ENCODE measurements at regions not wholly inside any gene's neighbourhood (a gene's known extent, or its start where the extent isn't known, plus 50 kb on each side); places are given as distances from the start of the nearest gene placed in this dataset.

DNA sequence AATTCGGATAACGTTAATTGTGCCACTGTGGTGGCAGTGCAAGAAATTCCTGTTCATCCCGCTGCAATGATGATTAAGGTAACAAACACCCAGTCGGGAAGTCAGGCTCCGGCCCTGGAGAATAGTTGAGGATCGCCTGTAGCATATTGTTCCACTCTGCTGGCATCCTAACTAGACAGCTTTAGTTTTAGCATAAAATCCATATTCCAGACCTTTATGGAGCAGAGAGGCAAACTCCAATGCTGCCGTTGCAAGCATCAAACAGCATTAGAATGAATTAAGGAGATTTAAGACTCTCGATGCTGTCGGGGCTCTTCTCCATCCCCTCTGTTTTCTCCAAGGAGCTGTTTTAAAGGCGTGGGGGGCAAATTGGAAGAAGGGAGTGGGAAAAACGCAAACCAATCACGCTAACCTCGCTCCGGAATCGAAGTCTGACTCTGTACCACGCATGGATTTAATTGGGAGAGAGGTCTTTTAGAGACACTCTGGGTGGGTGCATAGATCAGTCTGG lies 660.4 kb downstream of the VRK1 start:
- no peak for DNase-seq

DNA sequence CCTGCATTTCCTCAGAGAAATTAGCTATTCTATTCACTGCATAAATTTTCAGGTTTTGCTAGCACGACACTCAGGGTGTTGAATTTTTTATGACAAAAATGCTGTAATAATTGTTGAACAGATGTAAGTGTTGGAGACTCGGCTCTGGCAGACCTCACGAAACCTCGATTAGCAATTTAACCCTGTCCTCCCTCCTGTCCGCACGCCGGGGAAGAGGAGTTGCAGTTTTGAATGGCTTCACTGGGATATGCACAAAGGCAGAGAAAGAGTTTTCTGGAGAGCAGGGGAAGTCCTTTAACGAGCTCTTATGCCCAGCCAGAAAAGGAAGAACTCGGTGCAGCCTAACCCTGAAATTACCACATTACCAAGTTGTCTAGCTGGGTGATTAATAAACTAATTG lies 661.1 kb downstream of the VRK1 start:
- no peak for DNase-seq

DNA sequence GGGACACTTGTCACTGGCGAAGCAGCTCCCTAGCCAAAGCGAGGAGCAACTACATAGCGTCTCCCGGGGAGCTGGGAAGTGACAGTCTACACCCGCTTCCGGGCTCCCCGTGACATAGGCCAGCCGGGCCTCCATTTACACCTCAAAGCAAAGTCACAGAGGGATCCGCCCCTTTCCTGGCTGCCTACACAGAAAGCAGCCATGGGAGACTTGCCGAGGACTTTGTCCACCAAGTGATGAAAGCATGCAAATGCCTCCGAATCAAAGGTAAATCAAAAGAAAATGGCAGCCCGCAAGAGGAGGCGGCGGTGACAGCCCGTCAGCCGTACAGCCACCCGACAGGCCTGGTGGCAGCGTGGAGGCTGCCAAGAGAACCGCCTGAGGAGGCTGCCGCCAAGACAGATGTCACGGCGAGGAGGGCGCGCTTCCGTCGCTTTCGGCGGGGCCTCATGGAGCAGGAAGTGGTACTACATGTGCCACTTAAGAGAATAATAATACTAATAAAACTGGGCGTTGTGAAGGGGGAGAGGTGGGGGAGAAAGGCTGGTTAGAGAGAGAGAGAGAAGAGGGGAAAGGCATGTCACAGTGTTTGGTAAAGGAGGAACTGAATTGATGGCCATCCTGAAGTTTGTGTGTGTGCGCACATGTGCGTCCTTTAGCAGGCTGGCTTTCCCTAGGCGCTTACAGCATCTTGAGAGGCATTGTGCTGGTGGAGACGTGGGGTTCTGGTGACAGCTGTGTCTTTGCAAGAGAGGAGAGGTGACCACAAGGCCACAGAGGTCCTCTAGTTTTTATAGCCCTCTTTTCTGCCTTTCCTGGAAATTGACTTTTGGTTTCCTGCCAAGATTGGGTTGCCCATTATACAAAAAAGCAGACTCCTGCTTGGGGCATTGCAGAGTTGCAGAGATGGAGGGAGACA lies 661.7 kb downstream of the VRK1 start:
- DNase-seq, result peak; percentile 82

DNA sequence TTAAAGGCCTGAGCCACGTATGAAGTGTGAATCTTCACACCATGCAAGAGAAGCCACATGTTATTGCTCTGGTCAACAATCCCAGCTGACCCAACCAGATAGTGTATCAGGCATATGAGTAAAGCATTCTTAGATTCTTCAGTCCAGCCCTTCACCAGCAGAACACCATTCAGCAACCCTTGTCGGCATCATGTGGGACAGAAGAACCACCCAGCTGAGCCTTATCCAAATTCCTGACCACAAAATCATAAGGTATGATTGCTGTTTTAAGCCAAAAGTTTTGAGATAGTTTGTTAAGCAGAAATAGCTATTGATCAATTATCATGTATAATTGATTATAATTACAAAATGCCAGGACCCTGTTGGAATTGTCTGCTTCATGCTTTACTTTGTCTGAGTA lies 664.9 kb downstream of the VRK1 start:
- DNase-seq, result no peak

DNA sequence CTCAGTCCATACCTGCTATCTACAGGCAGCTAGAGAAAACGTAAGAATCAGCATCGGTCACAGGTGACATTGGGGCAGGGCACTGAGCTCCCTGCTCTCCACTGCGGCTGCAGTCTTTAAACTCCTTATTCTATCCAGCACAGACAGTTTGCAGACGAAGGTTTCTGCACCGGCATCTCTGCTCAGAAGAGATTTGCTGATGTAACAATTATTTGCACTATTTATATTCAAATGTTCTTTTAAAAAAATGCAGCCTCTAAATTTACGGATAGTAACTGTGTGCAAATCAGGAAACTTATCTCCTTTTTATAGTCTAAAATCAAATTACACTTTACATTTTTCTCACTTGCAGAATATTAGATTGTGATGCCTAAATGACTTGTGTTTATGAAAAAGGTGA lies 671.0 kb downstream of the VRK1 start:
- no peak for DNase-seq

DNA sequence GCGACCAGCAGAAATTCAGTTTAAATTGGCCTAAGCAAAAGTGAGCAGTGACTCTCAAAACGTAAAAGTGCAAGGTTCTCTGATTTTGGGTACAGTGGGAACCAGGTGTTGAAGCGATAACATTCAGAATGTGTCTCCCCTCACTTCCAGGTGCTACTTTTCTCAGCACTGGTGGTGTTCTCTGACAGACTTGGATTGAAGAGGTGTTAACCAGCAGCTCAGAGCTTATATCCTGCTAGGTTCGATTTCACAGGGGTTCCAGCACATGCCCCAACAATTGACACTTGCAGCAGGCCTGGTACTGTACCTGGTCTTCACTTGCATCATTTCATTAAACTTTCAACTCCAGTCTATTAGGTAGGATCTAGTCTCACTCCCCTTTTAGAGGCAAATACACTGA lies 680.2 kb downstream of the VRK1 start:
- DNase-seq, result no peak

DNA sequence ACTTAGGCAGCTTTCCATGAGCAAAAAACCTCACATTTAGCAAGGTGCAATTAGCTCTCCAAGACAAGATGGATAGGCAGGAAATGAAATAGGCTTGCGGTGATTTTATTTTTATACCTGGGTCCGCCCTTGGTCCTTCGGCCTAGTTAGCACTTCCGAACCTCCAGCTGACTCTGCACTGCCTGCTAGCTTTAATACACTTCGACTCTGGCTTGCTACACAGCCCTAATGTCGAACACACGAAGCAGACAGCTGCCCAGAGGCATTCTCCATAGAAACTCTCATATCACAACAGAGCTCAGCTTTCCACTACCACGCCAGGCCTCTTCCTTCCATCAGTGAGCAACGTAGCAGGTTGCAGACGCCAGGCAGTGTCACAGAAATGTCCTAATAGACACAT lies 688.0 kb downstream of the VRK1 start:
- no peak for DNase-seq

DNA sequence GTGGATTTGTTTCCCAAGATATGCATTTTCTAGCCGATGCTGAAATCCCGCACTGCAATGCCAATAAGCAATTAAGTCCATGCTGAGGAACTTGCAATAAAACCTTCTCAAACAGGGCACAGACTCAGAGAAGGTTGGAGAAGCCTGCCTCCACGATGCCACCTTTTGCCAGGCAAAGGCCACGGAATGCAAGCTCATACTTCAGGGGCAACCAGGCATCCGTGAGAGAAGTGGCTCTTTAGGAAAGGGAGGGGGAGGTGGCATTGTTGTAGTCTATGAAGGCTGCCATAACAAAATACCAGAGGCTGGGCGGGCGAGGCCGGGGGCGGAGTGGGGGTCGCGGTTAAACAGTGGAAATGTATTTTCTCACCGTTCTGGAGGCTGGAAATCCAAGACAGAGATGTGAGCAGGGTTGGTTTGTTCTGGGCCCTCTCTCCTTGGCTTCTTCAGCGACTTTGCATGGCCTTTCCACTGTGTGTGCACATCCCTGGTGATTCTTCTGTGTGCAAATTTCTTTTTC lies 689.5 kb downstream of the VRK1 start:
- no peak for DNase-seq

DNA sequence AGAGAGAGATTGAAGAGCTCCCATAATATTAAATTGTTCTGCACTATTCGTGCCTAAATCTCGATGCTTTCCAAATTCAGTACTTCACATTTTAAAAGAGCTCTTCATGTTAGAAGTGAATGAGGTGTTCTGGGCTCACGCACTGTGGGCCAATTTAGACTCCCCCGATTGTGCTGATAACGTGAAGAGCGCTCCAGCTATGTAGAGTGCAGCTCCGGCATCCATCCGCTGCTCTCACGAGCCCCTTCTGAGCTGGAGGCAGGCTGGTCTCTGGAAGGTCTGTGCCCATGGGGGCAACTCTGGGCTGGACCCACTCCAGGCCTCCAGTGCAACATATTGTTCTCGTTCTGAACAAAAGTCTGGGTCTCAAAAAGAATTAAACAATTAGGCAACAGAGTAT lies 692.6 kb downstream of the VRK1 start:
- no peak for DNase-seq

DNA sequence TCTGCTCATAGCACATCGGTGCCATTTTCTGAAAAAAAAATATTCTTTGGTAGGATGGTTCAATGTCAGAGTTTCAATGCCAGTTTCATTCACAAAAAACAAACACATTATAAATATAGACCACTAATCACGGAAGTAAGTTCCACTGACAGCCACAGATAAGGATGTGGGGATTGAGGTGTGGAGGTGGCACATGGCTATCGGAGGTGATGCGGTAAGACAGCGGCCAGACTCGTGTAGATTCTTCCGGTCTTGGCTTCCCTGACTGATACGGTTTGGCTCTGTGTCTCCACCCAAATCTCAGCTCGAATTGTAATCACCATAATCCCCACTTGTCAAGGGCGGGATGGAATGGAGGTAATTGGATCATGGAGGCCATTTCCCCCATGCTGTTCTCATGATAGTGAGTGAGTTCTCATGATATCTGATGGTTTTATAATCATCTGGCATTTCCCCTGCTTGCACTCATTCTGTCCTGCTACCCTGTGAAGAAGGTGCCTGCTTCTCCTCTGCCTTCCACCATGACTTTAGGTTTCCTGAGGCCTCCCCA lies 693.4 kb downstream of the VRK1 start:
- DNase-seq, result no peak

DNA sequence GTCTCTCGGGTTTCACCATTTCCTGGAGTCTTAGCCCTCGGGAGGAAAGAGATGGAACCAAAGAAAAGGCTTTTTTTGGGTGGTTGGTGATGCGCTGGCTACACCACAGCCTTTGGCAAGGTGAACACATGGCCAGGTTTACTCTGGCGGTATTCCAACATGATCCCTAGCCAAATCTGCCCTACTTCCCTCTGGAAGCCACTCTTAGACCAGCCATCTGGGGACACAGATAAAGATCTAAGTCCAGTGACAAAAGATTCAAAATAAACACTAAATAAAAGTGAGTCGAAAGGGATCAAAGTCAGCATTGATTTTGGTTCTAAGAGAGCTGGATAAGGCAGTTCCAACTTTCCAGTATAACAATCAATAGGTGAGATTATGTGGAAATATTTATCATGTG lies 694.5 kb downstream of the VRK1 start:
- DNase-seq, result no peak

DNA sequence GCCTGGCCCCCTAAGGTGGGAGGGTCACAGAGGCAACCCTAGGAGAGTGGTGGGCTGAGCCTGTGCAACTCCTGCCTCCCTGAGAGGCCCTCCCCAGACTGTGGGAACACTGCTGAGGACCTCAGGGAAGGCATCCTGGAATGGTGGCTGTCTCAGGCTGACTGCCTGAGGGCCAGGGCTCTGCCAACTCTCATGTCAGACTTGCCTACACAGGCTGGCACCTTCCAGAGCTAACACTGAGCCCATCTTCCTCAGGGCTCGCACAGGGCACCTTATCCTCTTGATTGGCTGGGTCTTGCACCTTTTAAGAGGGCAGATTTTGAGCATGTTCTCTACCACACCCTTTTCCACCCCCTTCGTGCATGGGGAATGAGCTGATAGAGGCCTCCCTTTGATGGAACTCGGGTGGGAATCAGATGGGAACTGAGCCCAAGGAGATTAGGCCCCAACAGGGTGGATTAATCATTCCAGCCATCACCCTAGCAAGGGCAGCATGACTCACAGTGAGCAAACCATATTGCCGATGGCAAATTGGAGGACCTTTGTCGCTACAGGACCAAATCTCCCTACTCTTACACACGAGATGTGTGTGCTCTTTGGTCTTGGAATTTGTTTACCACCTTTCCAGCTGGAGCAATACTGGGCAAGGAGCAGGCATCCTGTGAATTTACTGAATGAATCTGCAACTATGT lies 702.8 kb downstream of the VRK1 start:
- no peak for DNase-seq

DNA sequence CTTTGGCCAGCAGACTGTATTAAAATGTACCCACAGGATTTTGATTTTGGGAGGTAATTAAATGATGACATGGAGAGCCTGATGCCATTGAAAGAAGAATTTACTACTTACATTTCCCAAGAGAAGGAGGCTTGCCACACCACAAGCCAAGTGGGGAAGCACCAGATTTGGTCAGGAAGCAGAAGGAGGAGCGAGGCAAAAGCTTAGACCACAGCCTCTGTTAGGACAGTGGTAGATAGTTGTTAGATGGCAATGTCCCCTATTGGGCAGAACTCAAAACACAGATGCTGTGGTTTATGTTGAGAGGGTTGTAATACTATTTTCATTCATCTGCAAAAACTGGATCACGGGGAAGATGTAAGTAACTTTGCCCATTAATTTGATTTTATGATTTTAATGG lies 709.4 kb downstream of the VRK1 start:
- no peak for DNase-seq

DNA sequence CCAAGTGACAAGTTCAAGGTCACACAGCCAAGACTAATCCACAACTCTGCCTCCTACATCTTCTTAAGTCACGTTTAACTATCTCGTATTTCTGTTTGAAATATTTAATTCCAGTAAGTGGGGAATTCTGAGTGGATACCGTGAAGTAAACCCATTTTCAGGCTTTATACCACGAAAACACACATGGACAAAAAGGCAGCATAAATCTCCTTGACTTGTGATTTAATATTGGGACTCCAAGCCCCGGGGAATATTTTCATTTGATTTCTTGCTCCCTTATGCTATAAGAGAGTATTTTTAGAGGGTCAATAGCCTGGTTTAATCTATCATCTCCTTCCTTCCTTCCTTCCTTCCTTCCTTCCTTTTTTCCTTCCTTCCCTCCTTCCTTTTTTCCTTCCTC lies 716.7 kb downstream of the VRK1 start:
- DNase-seq, result no peak

DNA sequence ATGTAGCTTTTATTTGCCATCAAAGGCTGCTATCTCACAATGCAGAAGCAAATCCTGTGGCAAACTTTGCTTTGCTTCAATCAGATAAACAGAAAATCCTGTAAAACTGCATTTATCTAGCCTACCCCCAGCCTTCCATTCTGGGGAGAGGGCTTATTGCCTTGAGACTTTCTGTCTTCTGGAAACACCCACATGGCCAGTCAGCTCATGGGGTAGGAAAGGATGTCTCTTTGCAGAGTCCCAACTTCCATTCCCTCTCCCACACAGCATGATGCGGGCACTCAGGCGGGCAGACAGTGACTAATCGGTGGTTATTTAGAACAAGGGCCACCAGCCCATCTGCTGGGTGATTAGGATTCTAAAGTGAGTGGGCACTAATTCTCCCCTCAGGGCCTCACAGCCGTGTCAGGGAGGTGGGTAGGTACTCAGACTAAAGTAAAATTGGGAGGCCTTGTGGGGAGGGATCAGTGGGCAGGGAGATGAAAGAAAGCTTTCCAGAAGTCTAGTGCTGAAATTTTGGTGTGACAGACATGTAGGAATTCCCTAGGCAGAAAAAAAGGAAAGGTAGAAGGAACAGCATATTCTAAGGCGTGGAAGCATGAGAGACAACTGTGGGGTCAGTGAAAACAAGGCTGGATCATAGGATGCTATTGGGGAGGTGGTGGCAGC lies 720.5 kb downstream of the VRK1 start:
- DNase-seq, result no peak

DNA sequence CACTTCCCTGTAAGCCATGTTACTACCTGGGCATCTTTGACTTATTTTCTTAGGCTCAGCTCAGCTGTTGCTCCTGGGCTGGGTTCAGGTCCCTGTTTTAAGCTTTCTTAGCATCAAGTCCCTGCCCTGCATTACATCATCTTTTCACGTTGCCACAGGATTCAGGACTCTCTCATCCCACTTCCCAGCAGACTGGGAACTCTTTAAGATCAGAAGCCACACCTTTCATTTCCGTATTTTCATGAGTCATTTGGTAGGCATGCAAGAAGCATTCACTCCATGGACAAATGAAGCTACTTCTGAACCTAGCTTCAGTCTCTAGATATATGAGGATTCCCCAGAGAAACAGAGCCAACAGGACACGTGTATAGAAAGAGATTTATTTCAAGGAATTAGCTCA lies 726.8 kb downstream of the VRK1 start:
- no peak for DNase-seq

DNA sequence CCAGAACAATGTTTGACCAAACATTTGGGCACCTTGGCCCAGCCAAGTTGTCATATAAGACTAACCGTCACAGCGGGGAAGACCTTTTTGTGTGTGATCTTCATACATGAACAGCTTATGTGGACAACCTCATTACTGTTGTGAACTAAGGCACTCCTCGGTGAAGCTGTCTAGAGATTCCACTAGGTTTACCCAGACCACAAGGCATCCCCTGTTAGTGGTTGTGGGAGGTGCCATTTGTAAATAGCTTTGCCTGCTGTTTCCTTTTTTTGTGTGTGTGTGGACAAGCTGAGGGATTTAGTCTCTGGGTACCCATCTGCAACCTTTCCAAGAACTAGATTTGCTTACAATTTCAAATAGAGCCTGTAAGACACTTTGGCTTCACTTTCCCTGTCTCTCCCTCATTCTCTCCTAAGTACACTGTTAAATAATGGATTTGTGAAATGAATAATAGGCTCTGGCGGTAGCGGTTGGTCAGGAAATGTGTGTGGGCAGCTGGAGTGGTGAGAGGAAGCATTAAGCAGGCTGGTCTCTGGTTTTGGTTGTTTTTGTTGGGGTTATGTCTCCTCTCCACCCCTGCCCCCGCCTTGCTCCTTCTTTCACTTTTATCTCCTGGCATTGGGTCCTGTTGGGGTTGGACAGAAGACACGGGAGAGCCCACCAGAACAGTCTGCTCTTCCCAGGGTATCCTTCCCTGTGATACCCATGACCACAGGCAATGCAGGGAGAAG lies 727.6 kb downstream of the VRK1 start:
- no peak for DNase-seq

DNA sequence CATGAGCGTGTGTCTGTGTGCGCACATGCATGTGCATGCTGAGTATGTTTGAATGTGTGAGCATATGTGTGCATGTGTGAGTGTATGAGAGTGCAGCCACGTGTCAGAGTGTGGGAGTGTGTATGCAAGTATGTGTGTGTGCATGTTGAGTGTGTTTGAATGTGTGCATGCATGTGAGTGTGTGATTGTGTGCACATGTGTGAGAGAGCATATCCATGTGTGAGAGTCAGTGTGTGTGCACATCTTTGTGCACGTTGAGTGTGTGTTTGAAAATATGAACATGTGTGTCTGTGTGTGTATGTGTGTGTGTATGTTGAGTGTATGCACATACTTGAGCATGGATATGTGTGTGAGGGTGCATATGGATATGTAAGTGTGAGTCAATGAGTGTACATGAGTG lies 730.8 kb downstream of the VRK1 start:
- DNase-seq, result no peak

DNA sequence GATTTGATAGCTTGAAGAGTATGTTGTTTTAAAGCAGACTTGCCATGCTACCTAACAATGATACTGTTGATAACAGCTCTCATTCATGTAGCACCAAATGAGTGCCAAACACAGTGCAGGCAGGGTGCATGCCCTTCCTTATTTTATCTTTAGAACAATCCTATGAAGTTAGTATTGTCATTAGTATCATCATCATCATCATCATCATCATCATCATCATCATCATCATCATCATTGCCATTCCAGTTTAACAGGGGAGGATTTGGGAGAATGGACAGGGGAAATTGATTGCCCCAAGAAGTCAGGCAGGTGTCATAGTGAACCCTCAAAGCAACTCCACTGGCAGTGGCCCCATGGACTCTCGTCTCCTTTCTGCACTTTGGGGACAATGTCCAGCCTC lies 734.9 kb downstream of the VRK1 start:
- DNase-seq, result no peak

DNA sequence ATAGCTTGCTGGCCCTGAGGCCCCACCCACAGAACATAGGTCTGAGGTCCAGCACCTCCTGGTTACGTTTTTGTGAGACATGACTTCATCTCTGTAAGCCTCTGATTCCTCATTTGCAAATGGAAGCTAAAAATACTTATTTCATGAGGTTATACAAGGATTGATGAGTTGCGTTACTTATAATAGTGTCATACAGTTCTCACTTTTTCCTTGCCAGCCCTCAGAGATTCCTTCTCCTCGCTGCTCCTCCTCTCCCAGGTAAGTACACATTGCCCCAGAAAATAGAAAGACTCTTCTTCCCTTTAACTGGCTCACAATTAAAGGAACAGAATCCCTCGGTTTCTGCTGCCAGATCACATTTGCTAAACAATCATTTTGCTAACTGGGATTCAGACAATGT lies 739.2 kb downstream of the VRK1 start:
- no peak for DNase-seq

DNA sequence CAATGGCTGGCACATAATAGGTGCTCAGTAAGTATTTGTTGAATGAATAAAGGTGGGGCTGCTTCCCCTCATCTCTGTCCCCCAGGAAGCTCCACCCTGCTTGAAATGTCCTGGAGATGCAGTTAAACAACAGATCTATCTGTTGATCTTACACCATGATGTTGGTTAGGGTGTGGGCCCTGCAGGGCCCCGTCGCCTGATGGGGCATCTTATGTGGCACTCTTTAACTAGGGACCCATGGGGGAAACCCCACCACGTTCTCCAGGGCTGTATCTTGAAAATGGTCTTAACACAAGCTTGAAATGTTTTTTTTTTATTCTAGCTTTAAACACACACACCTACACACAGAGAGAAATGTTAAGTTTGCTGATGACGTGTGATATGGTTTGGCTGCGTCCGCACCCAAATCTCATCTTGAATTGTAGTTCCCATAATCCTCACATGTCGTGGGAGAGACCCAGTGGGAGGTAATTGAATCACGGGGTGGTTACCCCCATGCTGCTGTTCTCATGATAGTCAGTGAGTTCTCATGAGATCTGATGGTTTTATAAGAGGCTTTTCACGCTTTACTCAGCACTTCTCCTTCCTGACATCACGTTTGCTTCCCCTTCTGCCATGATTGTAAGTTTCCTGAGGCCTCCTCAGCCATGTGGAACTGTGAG lies 741.7 kb downstream of the VRK1 start:
- peak; percentile 8 for DNase-seq

DNA sequence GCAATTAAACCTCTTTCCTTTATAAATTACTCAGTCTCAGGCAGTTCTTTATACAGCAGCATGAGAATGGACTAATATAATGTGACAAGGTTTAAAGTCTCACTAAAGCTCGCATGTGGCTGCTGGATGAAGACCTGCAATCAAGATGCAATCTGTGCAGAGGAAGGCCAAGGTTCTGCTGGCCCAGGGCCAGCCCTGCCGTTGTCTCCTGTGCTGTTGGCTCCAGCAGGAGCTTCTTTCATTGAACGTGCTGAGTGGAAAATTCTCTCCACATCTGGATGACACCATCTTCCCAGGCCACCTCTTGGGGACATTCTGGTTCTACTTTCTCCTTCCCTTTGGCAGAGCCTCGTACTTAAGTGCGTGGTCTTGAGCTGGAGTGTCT lies 742.2 kb downstream of the VRK1 start:
- DNase-seq, result no peak
